Neural progenitor cell (in vitro differentiated cells): ENCODE measurements at regions not wholly inside any gene's neighbourhood (a gene's known extent, or its start where the extent isn't known, plus 50 kb on each side); places are given as distances from the start of the nearest gene placed in this dataset.

Source experiments
- DNase-seq: peaks from one replicate; pipeline ENCODE4 v3.0.0-alpha.2; 2016; ENCODE audit warnings: low spot score
- H2AFZ ChIP-seq: fragments of 200-600 bp; sonication (generic); replicated peaks from 2 replicates; pipeline ENCODE4 v1.6.1; 2016; ENCODE audit warnings: antibody characterized with exemption
- H3F3A ChIP-seq: fragments of 200-600 bp; sonication (generic); 2 replicates; pipeline ENCODE4 v1.6.1; 2016; ENCODE audit warnings: antibody characterized with exemption, low read depth
- H3K27ac ChIP-seq: fragments of 200-600 bp; sonication (generic); 2 replicates; pipeline ENCODE4 v1.5.1; 2016; ENCODE audit warnings: mild to moderate bottlenecking
- H3K27me3 ChIP-seq: fragments of 200-600 bp; sonication (generic); 2 replicates; pipeline ENCODE4 v1.6.1; 2016; ENCODE audit warnings: mild to moderate bottlenecking, moderate library complexity
- H3K36me3 ChIP-seq: fragments of 200-600 bp; sonication (generic); 2 replicates; pipeline ENCODE4 v1.5.1; 2016
- H3K4me1 ChIP-seq: fragments of 200-600 bp; sonication (generic); 2 replicates; pipeline ENCODE4 v1.6.1; 2016; ENCODE audit warnings: mixed run types
- H3K4me2 ChIP-seq: fragments of 200-600 bp; sonication (generic); 2 replicates; pipeline ENCODE4 v1.6.1; 2016
- H3K4me3 ChIP-seq: fragments of 200-600 bp; sonication (generic); 2 replicates; pipeline ENCODE4 v1.5.1; 2016
- H3K79me2 ChIP-seq: fragments of 200-600 bp; sonication (generic); 2 replicates; pipeline ENCODE4 v1.6.1; 2016; ENCODE audit warnings: low read depth
- H3K9ac ChIP-seq: fragments of 200-600 bp; sonication (generic); 2 replicates; pipeline ENCODE4 v1.6.1; 2016
- H3K9me3 ChIP-seq: fragments of 200-600 bp; sonication (generic); 2 replicates; pipeline ENCODE4 v1.5.1; 2016; ENCODE audit warnings: low read depth
- H4K20me1 ChIP-seq: fragments of 200-600 bp; sonication (generic); 2 replicates; pipeline ENCODE4 v1.6.1; 2016; ENCODE audit warnings: low read depth
- H3K27ac Mint-ChIP-seq: 3 replicates; pipeline ENCODE4 v1.8.0; 2021; ENCODE audit warnings: mixed read lengths
- H3K27me3 Mint-ChIP-seq: 2 replicates; pipeline ENCODE4 v1.8.0; 2022; ENCODE audit warnings: low read depth, mild to moderate bottlenecking, inconsistent platforms, moderate library complexity, mixed read lengths; ENCODE audit not compliant: insufficient read depth
- H3K36me3 Mint-ChIP-seq: 3 replicates; pipeline ENCODE4 v1.8.0; 2021; ENCODE audit warnings: mixed read lengths
- H3K4me1 Mint-ChIP-seq: 3 replicates; pipeline ENCODE4 v1.8.0; 2021; ENCODE audit warnings: mixed read lengths
- H3K4me3 Mint-ChIP-seq: 3 replicates; pipeline ENCODE4 v1.8.0; 2021; ENCODE audit warnings: mild to moderate bottlenecking, moderate library complexity, mixed read lengths
- H3K9me3 Mint-ChIP-seq: 3 replicates; pipeline ENCODE4 v1.8.0; 2020; ENCODE audit warnings: mixed read lengths
- EZH2 ChIP-seq: fragments of 200-600 bp; sonication (generic); IDR thresholded peaks from 2 replicates; pipeline ENCODE4 v1.6.1; 2017; ENCODE audit warnings: antibody characterized with exemption, mild to moderate bottlenecking, moderate library complexity
- EZH2phosphoT487 ChIP-seq: fragments of 200-600 bp; sonication (generic); IDR thresholded peaks from 2 replicates; pipeline ENCODE4 v1.6.1; 2017; ENCODE audit warnings: antibody characterized with exemption
- TF ChIP-seq, protein P1 (sequence below): fragments of 200-600 bp; sonication (generic); IDR thresholded peaks from 2 replicates; pipeline ENCODE4 v1.5.1; 2017; ENCODE audit warnings: antibody characterized with exemption, mild to moderate bottlenecking

- Mint-ChIP-seq H3K9me3 (no peaks in the 10 kb centered on the region), H3K27ac (no peak overlapping the region), H3K4me1 (peaks cover 14% of the 10 kb centered on the region), H3K36me3 (no peaks in the 10 kb centered on the region), H3K27me3 (no peaks in the 10 kb centered on the region), H3K4me3 (no peak overlapping the region)
- no peak overlapping the region for H3K27ac ChIP-seq
- TF ChIP-seq, protein P1, sequence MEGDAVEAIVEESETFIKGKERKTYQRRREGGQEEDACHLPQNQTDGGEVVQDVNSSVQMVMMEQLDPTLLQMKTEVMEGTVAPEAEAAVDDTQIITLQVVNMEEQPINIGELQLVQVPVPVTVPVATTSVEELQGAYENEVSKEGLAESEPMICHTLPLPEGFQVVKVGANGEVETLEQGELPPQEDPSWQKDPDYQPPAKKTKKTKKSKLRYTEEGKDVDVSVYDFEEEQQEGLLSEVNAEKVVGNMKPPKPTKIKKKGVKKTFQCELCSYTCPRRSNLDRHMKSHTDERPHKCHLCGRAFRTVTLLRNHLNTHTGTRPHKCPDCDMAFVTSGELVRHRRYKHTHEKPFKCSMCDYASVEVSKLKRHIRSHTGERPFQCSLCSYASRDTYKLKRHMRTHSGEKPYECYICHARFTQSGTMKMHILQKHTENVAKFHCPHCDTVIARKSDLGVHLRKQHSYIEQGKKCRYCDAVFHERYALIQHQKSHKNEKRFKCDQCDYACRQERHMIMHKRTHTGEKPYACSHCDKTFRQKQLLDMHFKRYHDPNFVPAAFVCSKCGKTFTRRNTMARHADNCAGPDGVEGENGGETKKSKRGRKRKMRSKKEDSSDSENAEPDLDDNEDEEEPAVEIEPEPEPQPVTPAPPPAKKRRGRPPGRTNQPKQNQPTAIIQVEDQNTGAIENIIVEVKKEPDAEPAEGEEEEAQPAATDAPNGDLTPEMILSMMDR = no peak
- TF ChIP-seq EZH2 (no peak), EZH2phosphoT487 (no peak)
- H3K36me3 ChIP-seq = no peaks in the 10 kb centered on the region
- H3F3A ChIP-seq = no peaks in the 10 kb centered on the region
- no peak overlapping the region for H3K4me2 ChIP-seq
- no peaks in the 10 kb centered on the region for H3K9me3 ChIP-seq
- no peak overlapping the region for H3K9ac ChIP-seq
- no peaks in the 10 kb centered on the region for H3K79me2 ChIP-seq
- H3K4me3 ChIP-seq = no peak overlapping the region
- no peaks in the 10 kb centered on the region for H4K20me1 ChIP-seq
- no peak overlapping the region for H2AFZ ChIP-seq
- peaks cover 27% of the 10 kb centered on the region for H3K4me1 ChIP-seq
- DNase-seq = no peak
- H3K27me3 ChIP-seq = no peaks in the 10 kb centered on the region
Measured at GRCh38 chr6:78487401-78487800, 379.9 kb upstream of the IRAK1BP1 start.

DNA sequence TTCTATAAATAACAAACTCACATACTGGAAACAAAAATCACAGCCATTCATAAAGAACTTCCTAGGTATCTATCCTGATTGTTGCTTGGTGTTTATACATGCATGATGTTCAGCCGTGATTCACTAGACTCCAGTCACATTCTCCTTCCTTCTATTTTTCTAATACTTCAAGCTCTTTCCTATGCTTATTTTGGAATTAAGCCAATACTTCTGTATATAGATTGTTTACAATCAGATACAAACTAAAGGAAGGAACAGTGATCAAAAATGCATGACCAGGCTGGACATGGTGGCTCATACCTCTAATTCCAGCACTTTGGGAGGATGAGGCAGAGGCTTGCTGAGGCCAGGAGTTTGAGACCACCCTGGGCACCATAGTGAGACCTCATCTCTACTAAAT, 377.5 kb upstream of the IRAK1BP1 start:
- Mint-ChIP-seq H3K36me3 (no peaks in the 10 kb centered on the region), H3K27ac (no peak overlapping the region), H3K4me3 (no peak overlapping the region), H3K4me1 (peaks cover 14% of the 10 kb centered on the region), H3K27me3 (no peaks in the 10 kb centered on the region), H3K9me3 (no peaks in the 10 kb centered on the region)
- H4K20me1 ChIP-seq = no peaks in the 10 kb centered on the region
- H3K79me2 ChIP-seq = no peaks in the 10 kb centered on the region
- no peaks in the 10 kb centered on the region for H3K9me3 ChIP-seq
- TF ChIP-seq, protein P1 = no peak
- no peak for TF ChIP-seq EZH2
- no peak for TF ChIP-seq EZH2phosphoT487
- no peaks in the 10 kb centered on the region for H3F3A ChIP-seq
- no peak overlapping the region for H3K27ac ChIP-seq
- no peaks in the 10 kb centered on the region for H3K36me3 ChIP-seq
- no peak overlapping the region for H3K4me2 ChIP-seq
- H2AFZ ChIP-seq = peak overlapping the region; percentile 36
- no peak for DNase-seq
- no peak overlapping the region for H3K9ac ChIP-seq
- peaks cover 12% of the 10 kb centered on the region for H3K4me1 ChIP-seq
- no peaks in the 10 kb centered on the region for H3K27me3 ChIP-seq
- H3K4me3 ChIP-seq = no peak overlapping the region

DNA sequence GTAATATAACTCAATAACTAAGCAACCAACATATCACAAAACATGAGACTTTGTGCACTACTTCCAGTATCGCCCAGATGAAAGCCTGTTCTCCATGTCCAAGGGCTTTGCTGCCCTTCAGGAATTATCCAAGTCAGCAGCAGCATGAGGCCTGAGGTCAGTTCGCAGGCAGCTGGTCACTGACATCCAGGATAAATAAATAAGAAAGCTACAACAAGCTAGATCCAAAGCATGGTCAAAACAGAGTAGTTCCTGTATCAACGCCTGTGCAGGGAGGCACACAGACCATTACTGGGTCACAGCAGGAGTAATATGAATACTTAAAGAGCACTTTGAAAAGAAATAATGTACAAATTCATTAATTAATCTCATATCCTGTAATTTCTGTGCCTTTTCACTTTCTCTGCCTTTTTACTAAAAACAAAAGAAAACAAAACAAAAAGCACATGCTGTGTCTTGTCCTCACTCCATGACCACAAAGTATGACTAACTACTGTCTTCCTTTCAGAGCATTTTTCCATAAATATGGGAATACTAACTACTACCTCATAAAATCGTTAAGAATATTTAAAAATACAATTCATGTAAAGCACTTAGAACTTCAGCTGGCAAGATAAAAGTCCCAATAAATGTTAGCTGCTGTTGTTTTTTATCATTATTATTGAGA, 374.9 kb upstream of the IRAK1BP1 start:
- no peaks in the 10 kb centered on the region for H3K79me2 ChIP-seq
- Mint-ChIP-seq H3K4me1 (peaks cover 14% of the 10 kb centered on the region), H3K9me3 (no peaks in the 10 kb centered on the region), H3K36me3 (no peaks in the 10 kb centered on the region), H3K27me3 (no peaks in the 10 kb centered on the region), H3K27ac (no peak overlapping the region), H3K4me3 (no peak overlapping the region)
- no peaks in the 10 kb centered on the region for H3K36me3 ChIP-seq
- H3K4me2 ChIP-seq = no peak overlapping the region
- H3K27me3 ChIP-seq = no peaks in the 10 kb centered on the region
- H3K9ac ChIP-seq = no peak overlapping the region
- H3K4me1 ChIP-seq = peaks cover 12% of the 10 kb centered on the region
- no peaks in the 10 kb centered on the region for H4K20me1 ChIP-seq
- H3F3A ChIP-seq = no peaks in the 10 kb centered on the region
- TF ChIP-seq EZH2 = no peak
- TF ChIP-seq, protein P1 = no peak
- TF ChIP-seq EZH2phosphoT487 = no peak
- H3K9me3 ChIP-seq = no peaks in the 10 kb centered on the region
- no peak overlapping the region for H2AFZ ChIP-seq
- H3K4me3 ChIP-seq = no peak overlapping the region
- no peak for DNase-seq
- no peak overlapping the region for H3K27ac ChIP-seq
